K562 (cell line): ENCODE measurements at regions not wholly inside any gene's neighbourhood (a gene's known extent, or its start where the extent isn't known, plus 50 kb on each side); places are given as distances from the start of the nearest gene placed in this dataset.

Experiments used
- EP300 ChIP-seq: IDR thresholded peaks from 2 replicates; pipeline ENCODE4 v1.6.1; 2012; ENCODE audit warnings: low read length, improper control_type of control experiment
- EZH2 ChIP-seq: IDR thresholded peaks from 2 replicates; pipeline ENCODE4 v1.6.1; 2012; ENCODE audit warnings: low read depth, mild to moderate bottlenecking, inconsistent platforms, low read length, borderline replicate concordance
- KLF13 ChIP-seq: fragments of 450-650 bp; IDR thresholded peaks from 2 replicates; pipeline ENCODE4 v1.6.1; 2016; ENCODE audit warnings: missing genetic modification characterization, low read depth, mild to moderate bottlenecking, missing compliant biosample characterization, moderate library complexity, borderline replicate concordance
- POLR2A ChIP-seq: fragments of 450-650 bp; conservative IDR thresholded peaks from 2 replicates; pipeline ENCODE4 v1.6.1; 2016
- SETDB1 ChIP-seq: IDR thresholded peaks from one replicate; pipeline ENCODE4 v1.6.1; 2012; ENCODE audit warnings: low read length, control low read depth, inconsistent platforms
- SOX6 ChIP-seq: fragments of 450-650 bp; IDR thresholded peaks from 2 replicates; pipeline ENCODE4 v1.6.1; 2014; ENCODE audit warnings: mild to moderate bottlenecking
- TAF7 ChIP-seq: fragments of 450-650 bp; IDR thresholded peaks from 2 replicates; pipeline ENCODE4 v1.6.1; 2016; ENCODE audit warnings: missing genetic modification characterization, missing compliant biosample characterization
- ZNF140 ChIP-seq: fragments of 250-450 bp; sonication (Bioruptor Pico); IDR thresholded peaks from 2 replicates; pipeline ENCODE4 v1.8.0; 2021; ENCODE audit warnings: moderate library complexity, mild to moderate bottlenecking, inconsistent platforms
- TF ChIP-seq, protein P1 (sequence below): sonication (generic); formaldehyde crosslinking; IDR thresholded peaks from 2 replicates; pipeline ENCODE4 v1.9.0; 2022; ENCODE audit warnings: mild to moderate bottlenecking, missing genetic modification reagents
- TF ChIP-seq, protein P2 (sequence below), 3 experiments: IDR thresholded peaks in 2 of 3; conservative IDR thresholded peaks in 1 of 3; 2 replicates each; pipeline ENCODE4 v1.5.1; 2011 to 2012; ENCODE audit warnings: low read length in 3 of 3, mild to moderate bottlenecking in 3 of 3, control low read depth in 2 of 3, improper control_type of control experiment in 1 of 3, inconsistent platforms in 1 of 3, low read depth in 1 of 3, mixed read lengths in 1 of 3, moderate library complexity in 1 of 3; ENCODE audit not compliant: insufficient read depth in 2 of 3
- TF ChIP-seq, protein P3 (sequence below): fragments of 250-450 bp; sonication (Bioruptor Pico); IDR thresholded peaks from 2 replicates; pipeline ENCODE4 v1.9.0; 2021; ENCODE audit warnings: mild to moderate bottlenecking
- TF ChIP-seq, protein P4 (sequence below), 2 experiments: IDR thresholded peaks; 2 replicates each; pipeline ENCODE4 v1.6.1; 2011; ENCODE audit warnings: borderline replicate concordance in 1 of 2, control low read depth in 1 of 2, low read depth in 1 of 2, low read length in 1 of 2, mild to moderate bottlenecking in 1 of 2, mixed read lengths in 1 of 2, moderate library complexity in 1 of 2; ENCODE audit not compliant: insufficient read depth in 1 of 2, insufficient read length in 1 of 2, poor library complexity in 1 of 2, severe bottlenecking in 1 of 2; ENCODE audit errors: extremely low read depth in 1 of 2
- TF ChIP-seq, protein P5 (sequence below): fragments of 450-650 bp; IDR thresholded peaks from one replicate; pipeline ENCODE4 v1.6.1; 2018; ENCODE audit warnings: mild to moderate bottlenecking, moderate library complexity; ENCODE audit not compliant: partially characterized antibody
- TF ChIP-seq, protein P6 (sequence below): sonication (generic); formaldehyde crosslinking; IDR thresholded peaks from 2 replicates; pipeline ENCODE4 v1.9.0; 2022; ENCODE audit warnings: mild to moderate bottlenecking, missing genetic modification reagents

DNA sequence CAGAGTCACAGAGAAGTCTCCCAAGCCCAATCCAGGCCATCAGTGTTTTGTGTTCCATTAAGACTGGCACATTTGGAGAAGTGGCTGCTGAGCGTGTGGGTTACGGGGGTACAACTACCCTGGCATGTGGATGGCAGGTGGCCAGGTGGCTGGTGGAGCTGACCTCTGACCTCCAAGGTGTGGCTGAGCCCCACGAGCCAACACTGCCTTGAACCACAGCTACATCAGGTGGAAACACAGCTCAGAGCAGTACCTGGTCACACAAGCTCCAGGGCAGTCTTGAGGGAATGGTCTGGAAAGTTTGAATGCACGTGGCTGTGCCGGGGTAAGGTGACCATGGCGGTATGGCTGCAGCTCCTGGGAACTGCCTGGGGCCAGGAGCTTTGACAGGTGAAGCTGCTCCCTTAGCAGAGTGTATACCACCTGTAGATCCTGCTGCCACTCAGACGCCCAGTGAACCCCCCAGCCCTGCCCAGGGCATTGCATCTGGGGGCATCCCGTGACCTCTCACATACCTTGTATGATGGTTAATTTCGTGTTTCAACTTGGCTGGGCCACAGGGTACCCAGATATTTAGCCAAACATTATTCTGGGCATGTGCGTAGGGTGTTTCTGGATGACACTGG, 207.9 kb downstream of the GADD45G start:
- TF ChIP-seq SETDB1 = no peak
- TF ChIP-seq, protein P1, sequence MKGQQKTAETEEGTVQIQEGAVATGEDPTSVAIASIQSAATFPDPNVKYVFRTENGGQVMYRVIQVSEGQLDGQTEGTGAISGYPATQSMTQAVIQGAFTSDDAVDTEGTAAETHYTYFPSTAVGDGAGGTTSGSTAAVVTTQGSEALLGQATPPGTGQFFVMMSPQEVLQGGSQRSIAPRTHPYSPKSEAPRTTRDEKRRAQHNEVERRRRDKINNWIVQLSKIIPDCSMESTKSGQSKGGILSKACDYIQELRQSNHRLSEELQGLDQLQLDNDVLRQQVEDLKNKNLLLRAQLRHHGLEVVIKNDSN (CRISPR knock-in tag) = no peak
- TF ChIP-seq, protein P2, sequence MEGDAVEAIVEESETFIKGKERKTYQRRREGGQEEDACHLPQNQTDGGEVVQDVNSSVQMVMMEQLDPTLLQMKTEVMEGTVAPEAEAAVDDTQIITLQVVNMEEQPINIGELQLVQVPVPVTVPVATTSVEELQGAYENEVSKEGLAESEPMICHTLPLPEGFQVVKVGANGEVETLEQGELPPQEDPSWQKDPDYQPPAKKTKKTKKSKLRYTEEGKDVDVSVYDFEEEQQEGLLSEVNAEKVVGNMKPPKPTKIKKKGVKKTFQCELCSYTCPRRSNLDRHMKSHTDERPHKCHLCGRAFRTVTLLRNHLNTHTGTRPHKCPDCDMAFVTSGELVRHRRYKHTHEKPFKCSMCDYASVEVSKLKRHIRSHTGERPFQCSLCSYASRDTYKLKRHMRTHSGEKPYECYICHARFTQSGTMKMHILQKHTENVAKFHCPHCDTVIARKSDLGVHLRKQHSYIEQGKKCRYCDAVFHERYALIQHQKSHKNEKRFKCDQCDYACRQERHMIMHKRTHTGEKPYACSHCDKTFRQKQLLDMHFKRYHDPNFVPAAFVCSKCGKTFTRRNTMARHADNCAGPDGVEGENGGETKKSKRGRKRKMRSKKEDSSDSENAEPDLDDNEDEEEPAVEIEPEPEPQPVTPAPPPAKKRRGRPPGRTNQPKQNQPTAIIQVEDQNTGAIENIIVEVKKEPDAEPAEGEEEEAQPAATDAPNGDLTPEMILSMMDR (IDR thresholded peaks at IDR 0.05 in 2 of 3, conservative IDR thresholded peaks at IDR 0.05 in 1 of 3; ENCODE audit: insufficient read depth in 2 of 3, low read depth in 1 of 3, low read length in 3 of 3) = no peak
- TF ChIP-seq POLR2A = no peak
- TF ChIP-seq, protein P3, sequence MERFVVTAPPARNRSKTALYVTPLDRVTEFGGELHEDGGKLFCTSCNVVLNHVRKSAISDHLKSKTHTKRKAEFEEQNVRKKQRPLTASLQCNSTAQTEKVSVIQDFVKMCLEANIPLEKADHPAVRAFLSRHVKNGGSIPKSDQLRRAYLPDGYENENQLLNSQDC = no peak
- TF ChIP-seq, protein P4, sequence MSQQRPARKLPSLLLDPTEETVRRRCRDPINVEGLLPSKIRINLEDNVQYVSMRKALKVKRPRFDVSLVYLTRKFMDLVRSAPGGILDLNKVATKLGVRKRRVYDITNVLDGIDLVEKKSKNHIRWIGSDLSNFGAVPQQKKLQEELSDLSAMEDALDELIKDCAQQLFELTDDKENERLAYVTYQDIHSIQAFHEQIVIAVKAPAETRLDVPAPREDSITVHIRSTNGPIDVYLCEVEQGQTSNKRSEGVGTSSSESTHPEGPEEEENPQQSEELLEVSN (IDR thresholded peaks at IDR 0.05; ENCODE audit: borderline replicate concordance in 1 of 2, extremely low read depth in 1 of 2, insufficient read depth in 1 of 2, insufficient read length in 1 of 2, low read depth in 1 of 2, low read length in 1 of 2, poor library complexity in 1 of 2, severe bottlenecking in 1 of 2) = no peak
- TF ChIP-seq SOX6 = no peak
- no peak for TF ChIP-seq EZH2
- TF ChIP-seq, protein P5, sequence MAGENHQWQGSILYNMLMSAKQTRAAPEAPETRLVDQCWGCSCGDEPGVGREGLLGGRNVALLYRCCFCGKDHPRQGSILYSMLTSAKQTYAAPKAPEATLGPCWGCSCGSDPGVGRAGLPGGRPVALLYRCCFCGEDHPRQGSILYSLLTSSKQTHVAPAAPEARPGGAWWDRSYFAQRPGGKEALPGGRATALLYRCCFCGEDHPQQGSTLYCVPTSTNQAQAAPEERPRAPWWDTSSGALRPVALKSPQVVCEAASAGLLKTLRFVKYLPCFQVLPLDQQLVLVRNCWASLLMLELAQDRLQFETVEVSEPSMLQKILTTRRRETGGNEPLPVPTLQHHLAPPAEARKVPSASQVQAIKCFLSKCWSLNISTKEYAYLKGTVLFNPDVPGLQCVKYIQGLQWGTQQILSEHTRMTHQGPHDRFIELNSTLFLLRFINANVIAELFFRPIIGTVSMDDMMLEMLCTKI = no peak
- no peak for TF ChIP-seq TAF7 (tag)
- TF ChIP-seq EP300 = no peak
- no peak for TF ChIP-seq KLF13 (tag)
- TF ChIP-seq, protein P6, sequence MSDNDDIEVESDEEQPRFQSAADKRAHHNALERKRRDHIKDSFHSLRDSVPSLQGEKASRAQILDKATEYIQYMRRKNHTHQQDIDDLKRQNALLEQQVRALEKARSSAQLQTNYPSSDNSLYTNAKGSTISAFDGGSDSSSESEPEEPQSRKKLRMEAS (CRISPR knock-in tag) = no peak
- no peak for TF ChIP-seq ZNF140 (CRISPR knock-in tag)
